ENCODE measurements at regions not wholly inside any gene's neighbourhood (a gene's known extent, or its start where the extent isn't known, plus 50 kb on each side); places are given as distances from the start of the nearest gene placed in this dataset.

DNA sequence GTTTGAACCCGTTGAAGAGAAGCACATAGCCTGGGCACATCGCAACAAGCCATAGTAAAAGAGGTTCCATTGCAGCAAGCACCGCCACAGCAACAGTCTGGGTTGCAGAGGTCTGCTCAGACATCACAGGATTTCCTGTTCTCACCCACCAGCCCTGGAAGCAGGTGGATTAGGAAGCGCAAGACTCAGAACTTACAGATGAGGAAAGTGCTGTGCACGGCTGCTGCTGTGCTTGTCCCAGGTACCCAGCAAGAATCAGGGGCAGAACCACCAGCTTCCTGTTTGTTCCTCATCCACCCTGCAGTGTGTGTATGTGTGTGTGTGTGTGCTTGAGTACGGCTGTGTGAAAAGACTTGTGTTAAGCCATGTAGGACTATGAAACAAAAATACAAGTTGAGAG, 124.7 kb upstream of the IRX2 start:
- in situ Hi-C loops (cut with HindIII; ENCODE audit: low pct_unique_long_range_greater_than_20kb, low sequenced_read_pairs): no loop called here
- no peak for ATAC-seq
- POLR2A ChIA-PET: no interaction called here

DNA sequence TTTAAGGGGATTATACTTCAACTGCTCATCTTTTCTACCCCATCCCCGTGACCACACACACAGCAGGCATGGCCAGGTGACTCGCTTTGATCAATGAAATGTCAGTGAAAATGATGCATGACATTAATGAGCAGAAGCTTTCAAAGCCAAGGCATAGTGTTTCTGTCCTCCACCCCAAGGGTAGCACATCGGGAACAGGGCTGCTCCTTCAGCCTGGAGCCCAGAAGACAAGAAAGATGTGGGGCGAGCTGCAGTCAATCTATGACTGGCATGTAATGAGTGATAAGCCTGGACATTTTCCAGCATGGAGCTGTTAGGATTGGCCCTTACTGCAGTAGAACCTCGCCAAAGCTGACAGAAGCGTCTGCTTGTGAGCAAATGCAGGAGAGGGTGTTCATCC, 122.6 kb upstream of the IRX2 start:
- no peak for ATAC-seq
- Histone ChIP-seq H3K9me3 (ENCODE audit: control insufficient read depth, insufficient read depth, low read depth, low read length) (peaks cover 5% of the 10 kb centered on the region; the same call in 1 of the 2 replicates), H3K4me1 (ENCODE audit: control insufficient read depth, insufficient read depth, low read length) (no peaks in the 10 kb centered on the region), H3K27me3 (ENCODE audit: control insufficient read depth, insufficient read depth, low read length) (no peaks in the 10 kb centered on the region), H3K4me3 (ENCODE audit: low read depth in 2 of 2, low read length in 2 of 2) (no peak overlapping the region), H3K27ac (ENCODE audit: low read length) (no peak overlapping the region), H3K36me3 (ENCODE audit: control insufficient read depth, insufficient read depth, low read length) (no peaks in the 10 kb centered on the region)
- ChIA-PET CTCF (no interaction called here), POLR2A (no interaction called here)
- in situ Hi-C loops (cut with HindIII; ENCODE audit: low pct_unique_long_range_greater_than_20kb, low sequenced_read_pairs): no loop called here
- DNase-seq (ENCODE audit: low read depth, low spot score): no peak
- intact Hi-C loops (cut with micrococcal nuclease; ENCODE audit: unreplicated experiment): no loop called here
- BruUV-seq (replicated peaks): no TSS peak
- TF ChIP-seq TCF7L2 (IDR thresholded peaks at IDR 0.05; ENCODE audit: low read depth, low read length) (no peak), SIN3A (IDR thresholded peaks at IDR 0.05; ENCODE audit: borderline replicate concordance, insufficient read depth, low read depth, low read length) (no peak), POLR2AphosphoS5 (IDR thresholded peaks at IDR 0.05; ENCODE audit: low read depth, low read length) (no peak)
- TF ChIP-seq, protein P1, sequence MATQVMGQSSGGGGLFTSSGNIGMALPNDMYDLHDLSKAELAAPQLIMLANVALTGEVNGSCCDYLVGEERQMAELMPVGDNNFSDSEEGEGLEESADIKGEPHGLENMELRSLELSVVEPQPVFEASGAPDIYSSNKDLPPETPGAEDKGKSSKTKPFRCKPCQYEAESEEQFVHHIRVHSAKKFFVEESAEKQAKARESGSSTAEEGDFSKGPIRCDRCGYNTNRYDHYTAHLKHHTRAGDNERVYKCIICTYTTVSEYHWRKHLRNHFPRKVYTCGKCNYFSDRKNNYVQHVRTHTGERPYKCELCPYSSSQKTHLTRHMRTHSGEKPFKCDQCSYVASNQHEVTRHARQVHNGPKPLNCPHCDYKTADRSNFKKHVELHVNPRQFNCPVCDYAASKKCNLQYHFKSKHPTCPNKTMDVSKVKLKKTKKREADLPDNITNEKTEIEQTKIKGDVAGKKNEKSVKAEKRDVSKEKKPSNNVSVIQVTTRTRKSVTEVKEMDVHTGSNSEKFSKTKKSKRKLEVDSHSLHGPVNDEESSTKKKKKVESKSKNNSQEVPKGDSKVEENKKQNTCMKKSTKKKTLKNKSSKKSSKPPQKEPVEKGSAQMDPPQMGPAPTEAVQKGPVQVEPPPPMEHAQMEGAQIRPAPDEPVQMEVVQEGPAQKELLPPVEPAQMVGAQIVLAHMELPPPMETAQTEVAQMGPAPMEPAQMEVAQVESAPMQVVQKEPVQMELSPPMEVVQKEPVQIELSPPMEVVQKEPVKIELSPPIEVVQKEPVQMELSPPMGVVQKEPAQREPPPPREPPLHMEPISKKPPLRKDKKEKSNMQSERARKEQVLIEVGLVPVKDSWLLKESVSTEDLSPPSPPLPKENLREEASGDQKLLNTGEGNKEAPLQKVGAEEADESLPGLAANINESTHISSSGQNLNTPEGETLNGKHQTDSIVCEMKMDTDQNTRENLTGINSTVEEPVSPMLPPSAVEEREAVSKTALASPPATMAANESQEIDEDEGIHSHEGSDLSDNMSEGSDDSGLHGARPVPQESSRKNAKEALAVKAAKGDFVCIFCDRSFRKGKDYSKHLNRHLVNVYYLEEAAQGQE (IDR thresholded peaks at IDR 0.05; ENCODE audit: insufficient read depth in 1 of 2, low read depth in 2 of 2, low read length in 1 of 2): no peak
- TF ChIP-seq, protein P2, sequence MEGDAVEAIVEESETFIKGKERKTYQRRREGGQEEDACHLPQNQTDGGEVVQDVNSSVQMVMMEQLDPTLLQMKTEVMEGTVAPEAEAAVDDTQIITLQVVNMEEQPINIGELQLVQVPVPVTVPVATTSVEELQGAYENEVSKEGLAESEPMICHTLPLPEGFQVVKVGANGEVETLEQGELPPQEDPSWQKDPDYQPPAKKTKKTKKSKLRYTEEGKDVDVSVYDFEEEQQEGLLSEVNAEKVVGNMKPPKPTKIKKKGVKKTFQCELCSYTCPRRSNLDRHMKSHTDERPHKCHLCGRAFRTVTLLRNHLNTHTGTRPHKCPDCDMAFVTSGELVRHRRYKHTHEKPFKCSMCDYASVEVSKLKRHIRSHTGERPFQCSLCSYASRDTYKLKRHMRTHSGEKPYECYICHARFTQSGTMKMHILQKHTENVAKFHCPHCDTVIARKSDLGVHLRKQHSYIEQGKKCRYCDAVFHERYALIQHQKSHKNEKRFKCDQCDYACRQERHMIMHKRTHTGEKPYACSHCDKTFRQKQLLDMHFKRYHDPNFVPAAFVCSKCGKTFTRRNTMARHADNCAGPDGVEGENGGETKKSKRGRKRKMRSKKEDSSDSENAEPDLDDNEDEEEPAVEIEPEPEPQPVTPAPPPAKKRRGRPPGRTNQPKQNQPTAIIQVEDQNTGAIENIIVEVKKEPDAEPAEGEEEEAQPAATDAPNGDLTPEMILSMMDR (IDR thresholded peaks at IDR 0.05): no peak

More for the DNA sequence above, 124.7 kb upstream of the IRX2 start:
- intact Hi-C loops (cut with micrococcal nuclease; ENCODE audit: unreplicated experiment): no loop called here
- Histone ChIP-seq H3K27ac (ENCODE audit: low read length) (no peak overlapping the region), H3K27me3 (ENCODE audit: control insufficient read depth, insufficient read depth, low read length) (no peaks in the 10 kb centered on the region), H3K4me1 (ENCODE audit: control insufficient read depth, insufficient read depth, low read length) (no peaks in the 10 kb centered on the region), H3K4me3 (ENCODE audit: low read depth in 2 of 2, low read length in 2 of 2) (no peak overlapping the region), H3K9me3 (ENCODE audit: control insufficient read depth, insufficient read depth, low read depth, low read length) (peaks cover 8% of the 10 kb centered on the region; the same call in 1 of the 2 replicates), H3K36me3 (ENCODE audit: control insufficient read depth, insufficient read depth, low read length) (no peaks in the 10 kb centered on the region)
- TF ChIP-seq POLR2AphosphoS5 (IDR thresholded peaks at IDR 0.05; ENCODE audit: low read depth, low read length) (no peak), SIN3A (IDR thresholded peaks at IDR 0.05; ENCODE audit: borderline replicate concordance, insufficient read depth, low read depth, low read length) (no peak), TCF7L2 (IDR thresholded peaks at IDR 0.05; ENCODE audit: low read depth, low read length) (no peak)
- TF ChIP-seq, protein P2 (IDR thresholded peaks at IDR 0.05): no peak
- TF ChIP-seq, protein P1 (IDR thresholded peaks at IDR 0.05; ENCODE audit: insufficient read depth in 1 of 2, low read depth in 2 of 2, low read length in 1 of 2): no peak
- no peak for DNase-seq (ENCODE audit: low read depth, low spot score)
- CTCF ChIA-PET: no interaction called here
- BruUV-seq (replicated peaks): no TSS peak

Measured in Panc1 (cell line).